K562 (cell line): ENCODE measurements at regions not wholly inside any gene's neighbourhood (a gene's known extent, or its start where the extent isn't known, plus 50 kb on each side); places are given as distances from the start of the nearest gene placed in this dataset.

Experiments
- ATAC-seq: fragments of 200-7000 bp; cut with Tn5 transposase; 3 replicates; pipeline ENCODE4 v1.9.1; 2020; ENCODE audit warnings: moderate library complexity
- BruUV-seq: library from RNA; stranded (reverse); fragments of 400-500 nt; replicated peaks from 2 replicates; lab custom pipeline; 2021; lab: Mats Ljungman, UMichigan
- CTCF ChIA-PET: fragments of 300-600 bp; formaldehyde crosslinking; extraction: SDS; loops from one replicate; lab custom pipeline; 2021; ENCODE audit warnings: low intra/inter-chr PET ratio; lab: Yijun Ruan, JAX
- POLR2A ChIA-PET: fragments of 300-600, 350-650 bp; sonication (Branson Sonifier 250); formaldehyde crosslinking; extraction: SDS; loops from one replicate; lab custom pipeline; 2021; ENCODE audit warnings: antibody characterized with exemption, inconsistent platforms; lab: Yijun Ruan, JAX
- DNase-seq, 4 experiments: peaks; one replicate each; pipeline versions ENCODE4 v3.0.0 to v3.0.0-alpha.2; 2011 to 2018; ENCODE audit warnings: low spot score in 3 of 4, mixed read lengths in 3 of 4; ENCODE audit errors: extremely low read depth in 1 of 4
- FAIRE-seq: peaks from 2 replicates; lab custom pipeline; 2011; peaks lifted over from hg19 to GRCh38; lab: Jason Lieb, UNC
- H2AFZ ChIP-seq: 2 replicates; pipeline ENCODE4 v1.6.0; 2011; ENCODE audit warnings: low read depth, low read length, control low read depth, inconsistent platforms
- H3K27ac ChIP-seq: fragments of 200-600 bp; 3 replicates; pipeline ENCODE4 v1.8.0; 2011; ENCODE audit warnings: low read depth, mild to moderate bottlenecking, control low read depth, inconsistent platforms, low read length, moderate library complexity, mixed read lengths; ENCODE audit errors: extremely low read depth
- H3K27me3 ChIP-seq, 2 experiments: fragments of 300-600 bp in 1 of 2; 2 replicates in 1 of 2; 3 replicates in 1 of 2; pipeline versions ENCODE4 v1.6.0 to v1.8.0; 2011; ENCODE audit warnings: inconsistent platforms in 2 of 2, low read length in 2 of 2, mild to moderate bottlenecking in 1 of 2, mixed read lengths in 1 of 2, moderate library complexity in 1 of 2; ENCODE audit not compliant: control insufficient read depth in 2 of 2, insufficient read depth in 2 of 2
- H3K36me3 ChIP-seq: fragments of 300-600 bp; 3 replicates; pipeline ENCODE4 v1.8.0; 2011; ENCODE audit warnings: mild to moderate bottlenecking, low read length, inconsistent platforms; ENCODE audit not compliant: control insufficient read depth, insufficient read depth
- H3K4me1 ChIP-seq, 2 experiments: fragments of 200-600 bp in 1 of 2; replicated peaks in 1 of 2; 2 replicates in 1 of 2; 3 replicates in 1 of 2; pipeline versions ENCODE4 v1.5.1 to v1.8.0; 2011; ENCODE audit warnings: inconsistent platforms in 2 of 2, low read length in 2 of 2, mild to moderate bottlenecking in 1 of 2, mixed read lengths in 1 of 2, moderate library complexity in 1 of 2; ENCODE audit not compliant: control insufficient read depth in 2 of 2, insufficient read depth in 2 of 2
- H3K4me2 ChIP-seq: 2 replicates; pipeline ENCODE4 v1.6.1; 2011; ENCODE audit warnings: low read length, control low read depth, inconsistent platforms, mixed read lengths; ENCODE audit not compliant: insufficient read depth
- H3K4me3 ChIP-seq: fragments of 200-600 bp; sonication (generic), shearing (Covaris generic); 2 replicates; pipeline ENCODE4 v1.5.1; 2016; ENCODE audit warnings: control low read depth, inconsistent platforms
- H3K79me2 ChIP-seq: fragments of 200-600 bp; 3 replicates; pipeline ENCODE4 v1.8.0; 2011; ENCODE audit warnings: low read length, inconsistent platforms; ENCODE audit not compliant: control insufficient read depth, insufficient read depth
- H3K9ac ChIP-seq, 2 experiments: 2 replicates each; pipeline versions ENCODE4 v1.6.0 to v1.6.1; 2011; ENCODE audit warnings: low read depth in 2 of 2, low read length in 2 of 2, control low read depth in 1 of 2, inconsistent platforms in 1 of 2, mild to moderate bottlenecking in 1 of 2, mixed read lengths in 1 of 2; ENCODE audit not compliant: insufficient read depth in 1 of 2
- H3K9me1 ChIP-seq: one replicate; pipeline ENCODE4 v1.6.0; 2011; ENCODE audit warnings: inconsistent platforms, mild to moderate bottlenecking, low read length, moderate library complexity; ENCODE audit not compliant: control insufficient read depth, insufficient read depth
- H3K9me3 ChIP-seq: replicated peaks from 2 replicates; pipeline ENCODE4 v1.5.1; 2011; ENCODE audit warnings: low read depth, low read length, inconsistent platforms; ENCODE audit not compliant: control insufficient read depth, insufficient read depth
- H4K20me1 ChIP-seq: replicated peaks from 2 replicates; pipeline ENCODE4 v1.6.1; 2011; ENCODE audit warnings: low read length, inconsistent platforms, mixed read lengths; ENCODE audit not compliant: control insufficient read depth, insufficient read depth
- CBX1 ChIP-seq: sonication (generic); IDR thresholded peaks from 2 replicates; pipeline ENCODE4 v1.6.1; 2016; ENCODE audit warnings: antibody characterized with exemption, low read depth, mild to moderate bottlenecking
- HNRNPH1 ChIP-seq: fragments of 200-400 bp; formaldehyde crosslinking; optimal IDR thresholded peaks from 2 replicates; pipeline ENCODE3; 2017; ENCODE audit warnings: low read depth, mild to moderate bottlenecking, low read length, moderate library complexity
- HSF4 ChIP-seq: fragments of 250-450 bp; sonication (Bioruptor Pico); IDR thresholded peaks from 2 replicates; pipeline ENCODE4 v2.1.2; 2022; ENCODE audit warnings: mild to moderate bottlenecking, moderate library complexity, borderline replicate concordance
- LCOR ChIP-seq: sonication (generic); formaldehyde crosslinking; IDR thresholded peaks from 2 replicates; pipeline ENCODE4 v1.8.0; 2022; ENCODE audit warnings: mild to moderate bottlenecking, missing genetic modification reagents
- MTF1 ChIP-seq: fragments of 250-450 bp; sonication (Bioruptor Pico); IDR thresholded peaks from 2 replicates; pipeline ENCODE4 v1.9.0; 2021; ENCODE audit warnings: moderate library complexity, mild to moderate bottlenecking, inconsistent platforms, borderline replicate concordance
- NFIC ChIP-seq: fragments of 450-650 bp; IDR thresholded peaks from 2 replicates; pipeline ENCODE4 v1.6.1; 2017; ENCODE audit warnings: mild to moderate bottlenecking, inconsistent platforms
- POLR2A ChIP-seq: fragments of 450-650 bp; conservative IDR thresholded peaks from 2 replicates; pipeline ENCODE4 v1.6.1; 2016
- RFX1 ChIP-seq: fragments of 450-650 bp; IDR thresholded peaks from 2 replicates; pipeline ENCODE4 v1.6.1; 2016; ENCODE audit warnings: mild to moderate bottlenecking, moderate library complexity
- SMAD3 ChIP-seq: fragments of 450-650 bp; formaldehyde crosslinking; conservative IDR thresholded peaks from 2 replicates; pipeline ENCODE4 v1.4.0; 2020; ENCODE audit warnings: mild to moderate bottlenecking
- TAF15 ChIP-seq: fragments of 200-400 bp; formaldehyde crosslinking; IDR thresholded peaks from 2 replicates; pipeline ENCODE4 v1.6.1; 2017; ENCODE audit warnings: mild to moderate bottlenecking, low read depth, low read length, moderate library complexity
- TEAD2 ChIP-seq: fragments of 450-650 bp; IDR thresholded peaks from 2 replicates; pipeline ENCODE4 v1.6.1; 2016; ENCODE audit warnings: missing genetic modification characterization, control low read depth, missing compliant biosample characterization
- ZNF133 ChIP-seq: fragments of 250-450 bp; sonication (Bioruptor Pico); IDR thresholded peaks from 2 replicates; pipeline ENCODE4 v1.4.0; 2020; ENCODE audit warnings: mild to moderate bottlenecking
- ZNF431 ChIP-seq: sonication (generic); formaldehyde crosslinking; IDR thresholded peaks from 2 replicates; pipeline ENCODE4 v1.8.0; 2022; ENCODE audit warnings: mild to moderate bottlenecking, missing genetic modification reagents
- ZNF766 ChIP-seq: fragments of 200-800 bp; sonication (Bioruptor generic); conservative IDR thresholded peaks from 2 replicates; pipeline ENCODE4 v1.6.1; 2016; ENCODE audit warnings: missing genetic modification characterization, missing compliant biosample characterization
- WGBS: fragments of 100-300 bp; shearing (Covaris generic); methylation state at CpG from one replicate; pipeline ENCODE4 v1.1.6; 2016; ENCODE audit warnings: low coverage, mixed read lengths; ENCODE audit not compliant: insufficient coverage; ENCODE audit errors: missing lambda C conversion rate; 5-methylcytosine and 5-hydroxymethylcytosine counted together
- in situ Hi-C: fragments of 300-500 bp; cut with MboI; formaldehyde crosslinking; loops from 4 replicates; pipeline ENCODE4 v1.15.0; 2018; ENCODE audit warnings: inconsistent platforms, mixed read lengths
- intact Hi-C: fragments of 100-400 bp; cut with micrococcal nuclease; formaldehyde crosslinking; loops from 2 replicates; pipeline ENCODE4 v1.14.2; 2022
- TF ChIP-seq, protein P1 (sequence below): fragments of 250-450 bp; sonication (Bioruptor Pico); IDR thresholded peaks from 2 replicates; pipeline ENCODE4 v1.5.0; 2021
- TF ChIP-seq, protein P2 (sequence below): fragments of 450-650 bp; IDR thresholded peaks from 2 replicates; pipeline ENCODE4 v1.6.1; 2016; ENCODE audit warnings: borderline replicate concordance
- TF ChIP-seq, protein P3 (sequence below): fragments of 450-650 bp; IDR thresholded peaks from 2 replicates; pipeline ENCODE4 v1.7.0; 2016; ENCODE audit warnings: borderline replicate concordance

DNA sequence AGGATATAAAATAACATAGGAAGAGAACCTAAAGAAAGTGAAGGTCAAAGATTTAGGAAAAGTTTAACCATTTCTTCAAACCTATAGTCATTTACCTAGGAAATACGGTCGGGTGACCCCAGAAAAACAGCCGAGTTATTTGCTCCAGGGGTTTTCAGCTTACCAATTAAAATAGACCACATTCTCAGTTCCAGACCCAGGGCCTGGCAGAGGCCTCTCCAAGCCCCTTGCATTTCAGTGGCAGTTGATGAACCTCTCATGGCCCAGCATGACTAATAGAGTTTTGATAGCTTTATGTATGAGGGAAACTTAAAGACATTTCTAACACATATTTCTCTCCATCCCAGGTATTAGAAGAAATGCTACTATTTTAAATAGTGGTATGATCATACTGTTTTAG lies 113.5 kb downstream of the OGFRL1 start:
- no peak for DNase-seq
- Histone ChIP-seq H3K36me3 (no peaks in the 10 kb centered on the region), H3K9me1 (no peaks in the 10 kb centered on the region), H3K9ac (no peak overlapping the region), H3K27me3 (no peaks in the 10 kb centered on the region), H3K4me1 (no peaks in the 10 kb centered on the region), H3K9me3 (no peaks in the 10 kb centered on the region), H4K20me1 (no peaks in the 10 kb centered on the region), H3K4me3 (no peak overlapping the region), H3K79me2 (no peaks in the 10 kb centered on the region), H3K4me2 (no peak overlapping the region), H2AFZ (no peak overlapping the region), H3K27ac (no peak overlapping the region)
- in situ Hi-C loops (no loop called here), intact Hi-C loops (no loop called here)
- TF ChIP-seq POLR2A (no peak), LCOR (CRISPR knock-in tag) (no peak), ZNF133 (CRISPR knock-in tag) (no peak), HNRNPH1 (no peak), ZNF766 (CRISPR knock-in tag) (no peak), MTF1 (no peak), SMAD3 (CRISPR knock-in tag) (no peak), HSF4 (CRISPR knock-in tag) (no peak), NFIC (no peak), ZNF431 (no peak), TEAD2 (tag) (no peak), RFX1 (no peak), TAF15 (no peak), CBX1 (no peak)
- TF ChIP-seq, protein P1, sequence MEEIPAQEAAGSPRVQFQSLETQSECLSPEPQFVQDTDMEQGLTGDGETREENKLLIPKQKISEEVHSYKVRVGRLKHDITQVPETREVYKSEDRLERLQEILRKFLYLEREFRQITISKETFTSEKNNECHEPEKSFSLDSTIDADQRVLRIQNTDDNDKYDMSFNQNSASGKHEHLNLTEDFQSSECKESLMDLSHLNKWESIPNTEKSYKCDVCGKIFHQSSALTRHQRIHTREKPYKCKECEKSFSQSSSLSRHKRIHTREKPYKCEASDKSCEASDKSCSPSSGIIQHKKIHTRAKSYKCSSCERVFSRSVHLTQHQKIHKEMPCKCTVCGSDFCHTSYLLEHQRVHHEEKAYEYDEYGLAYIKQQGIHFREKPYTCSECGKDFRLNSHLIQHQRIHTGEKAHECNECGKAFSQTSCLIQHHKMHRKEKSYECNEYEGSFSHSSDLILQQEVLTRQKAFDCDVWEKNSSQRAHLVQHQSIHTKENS (CRISPR knock-in tag) = no peak
- TF ChIP-seq, protein P2, sequence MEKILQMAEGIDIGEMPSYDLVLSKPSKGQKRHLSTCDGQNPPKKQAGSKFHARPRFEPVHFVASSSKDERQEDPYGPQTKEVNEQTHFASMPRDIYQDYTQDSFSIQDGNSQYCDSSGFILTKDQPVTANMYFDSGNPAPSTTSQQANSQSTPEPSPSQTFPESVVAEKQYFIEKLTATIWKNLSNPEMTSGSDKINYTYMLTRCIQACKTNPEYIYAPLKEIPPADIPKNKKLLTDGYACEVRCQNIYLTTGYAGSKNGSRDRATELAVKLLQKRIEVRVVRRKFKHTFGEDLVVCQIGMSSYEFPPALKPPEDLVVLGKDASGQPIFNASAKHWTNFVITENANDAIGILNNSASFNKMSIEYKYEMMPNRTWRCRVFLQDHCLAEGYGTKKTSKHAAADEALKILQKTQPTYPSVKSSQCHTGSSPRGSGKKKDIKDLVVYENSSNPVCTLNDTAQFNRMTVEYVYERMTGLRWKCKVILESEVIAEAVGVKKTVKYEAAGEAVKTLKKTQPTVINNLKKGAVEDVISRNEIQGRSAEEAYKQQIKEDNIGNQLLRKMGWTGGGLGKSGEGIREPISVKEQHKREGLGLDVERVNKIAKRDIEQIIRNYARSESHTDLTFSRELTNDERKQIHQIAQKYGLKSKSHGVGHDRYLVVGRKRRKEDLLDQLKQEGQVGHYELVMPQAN = no peak
- TF ChIP-seq, protein P3, sequence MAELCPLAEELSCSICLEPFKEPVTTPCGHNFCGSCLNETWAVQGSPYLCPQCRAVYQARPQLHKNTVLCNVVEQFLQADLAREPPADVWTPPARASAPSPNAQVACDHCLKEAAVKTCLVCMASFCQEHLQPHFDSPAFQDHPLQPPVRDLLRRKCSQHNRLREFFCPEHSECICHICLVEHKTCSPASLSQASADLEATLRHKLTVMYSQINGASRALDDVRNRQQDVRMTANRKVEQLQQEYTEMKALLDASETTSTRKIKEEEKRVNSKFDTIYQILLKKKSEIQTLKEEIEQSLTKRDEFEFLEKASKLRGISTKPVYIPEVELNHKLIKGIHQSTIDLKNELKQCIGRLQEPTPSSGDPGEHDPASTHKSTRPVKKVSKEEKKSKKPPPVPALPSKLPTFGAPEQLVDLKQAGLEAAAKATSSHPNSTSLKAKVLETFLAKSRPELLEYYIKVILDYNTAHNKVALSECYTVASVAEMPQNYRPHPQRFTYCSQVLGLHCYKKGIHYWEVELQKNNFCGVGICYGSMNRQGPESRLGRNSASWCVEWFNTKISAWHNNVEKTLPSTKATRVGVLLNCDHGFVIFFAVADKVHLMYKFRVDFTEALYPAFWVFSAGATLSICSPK = no peak
- FAIRE-seq = no peak
- ATAC-seq = no peak
- POLR2A ChIA-PET = no interaction called here
- BruUV-seq = no TSS peak
- CTCF ChIA-PET = no interaction called here
- 0% methylated on average over 3 of the region's 3 CpGs for WGBS
